ENCODE measurements at regions not wholly inside any gene's neighbourhood (a gene's known extent, or its start where the extent isn't known, plus 50 kb on each side); places are given as distances from the start of the nearest gene placed in this dataset.
"Not testable (repeated sequence)": the region's sequence is repeated elsewhere in the genome, so short reads cannot be mapped to it uniquely, and the experiment has no call there.

DNA sequence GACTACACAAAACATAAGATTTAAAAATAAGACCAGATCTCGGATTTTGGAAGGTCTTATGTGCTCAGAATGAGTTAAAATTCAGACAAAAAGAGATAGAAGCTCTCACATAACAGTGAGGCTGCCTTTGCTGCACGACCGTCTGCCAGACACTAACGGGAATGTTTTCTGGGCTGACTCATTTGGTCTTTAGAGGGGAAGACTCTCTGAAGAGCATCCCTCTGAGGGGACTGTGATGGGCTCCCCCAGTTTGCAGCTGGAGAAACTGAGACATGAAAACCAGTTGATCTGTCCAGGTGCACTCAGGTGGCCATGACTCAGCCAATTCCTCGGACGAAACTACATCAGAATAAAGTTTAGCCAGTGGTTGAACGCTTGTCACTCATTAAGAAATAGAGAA is 153.9 kb downstream of the RNASET2 start:
- DNase-seq: no peak

DNA sequence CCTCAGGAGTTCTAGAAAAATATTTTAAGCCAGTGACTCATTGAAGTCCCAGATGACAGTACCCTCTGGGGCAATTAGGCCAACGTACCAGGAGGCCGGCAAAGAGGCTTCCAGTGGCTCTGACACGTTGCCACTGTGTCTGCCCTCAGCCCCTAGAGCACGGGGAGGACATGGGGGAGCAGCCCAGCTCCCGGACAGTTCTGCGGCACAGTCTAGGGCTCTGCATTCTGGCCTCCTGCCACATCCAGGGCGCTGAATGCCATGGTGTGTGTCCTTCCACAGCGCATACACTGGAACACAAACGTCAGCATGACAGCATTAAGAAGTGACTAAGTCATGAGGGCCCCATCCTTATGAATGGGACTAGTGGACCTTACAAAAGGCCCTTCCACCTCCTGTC is 156.2 kb downstream of the RNASET2 start:
- DNase-seq: no peak

DNA sequence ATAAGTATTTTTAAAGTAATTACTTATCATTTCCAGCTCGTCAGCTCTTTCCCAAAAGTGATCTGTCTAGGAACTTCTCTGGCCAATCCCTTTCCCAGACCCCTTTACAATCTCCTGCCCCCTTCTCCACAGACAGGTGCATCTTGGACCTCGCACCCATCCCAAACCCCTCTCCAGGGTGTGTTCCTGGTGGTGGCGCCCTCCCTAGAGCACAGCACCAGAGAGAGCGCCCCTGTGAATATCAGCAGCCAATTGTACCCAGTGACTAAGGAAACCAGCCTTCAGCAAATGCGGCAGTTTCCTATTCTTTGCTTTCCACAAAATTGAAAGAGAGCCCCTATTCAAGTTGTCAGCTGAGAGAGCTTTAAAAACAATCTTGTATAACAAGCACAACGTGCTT is 157.7 kb downstream of the RNASET2 start:
- no peak for DNase-seq

DNA sequence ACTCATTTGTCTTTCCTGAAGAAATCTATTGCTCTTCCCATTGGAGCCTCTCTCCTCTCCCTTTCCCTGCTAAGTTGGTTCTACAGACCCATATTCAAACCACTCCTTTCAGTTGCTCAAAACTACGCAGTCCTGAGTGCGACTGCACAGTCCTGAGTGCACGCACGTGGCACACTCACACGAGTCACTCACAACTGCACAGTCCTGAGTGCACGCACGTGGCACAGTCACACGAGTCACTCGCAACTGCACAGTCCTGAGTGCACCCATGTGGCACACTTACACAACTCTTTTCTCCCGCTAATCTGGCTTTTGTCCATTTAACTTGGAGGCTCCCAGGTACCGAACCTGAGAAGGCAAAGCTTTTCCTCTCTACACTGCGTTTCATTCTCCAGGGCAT is 159.7 kb downstream of the RNASET2 start:
- DNase-seq: no peak

DNA sequence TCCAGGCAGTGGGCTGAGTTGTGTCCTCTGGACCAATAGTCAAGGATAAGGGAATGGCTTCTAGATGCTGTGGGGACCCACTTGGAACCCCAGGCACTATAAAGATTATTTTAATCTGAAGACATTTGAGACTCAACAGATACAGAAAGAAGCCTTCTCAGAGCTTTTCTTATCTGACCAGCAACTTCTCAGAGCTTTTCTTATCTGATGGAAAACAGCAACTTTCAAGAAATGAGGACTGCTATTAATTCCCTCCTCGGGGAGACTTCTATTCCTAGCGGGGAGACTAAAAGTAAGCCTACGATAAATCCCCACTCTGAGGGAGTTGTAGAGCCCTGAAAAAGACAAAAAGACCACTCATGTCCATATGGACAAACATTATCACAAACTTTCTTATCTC is 160.5 kb downstream of the RNASET2 start:
- DNase-seq: no peak

DNA sequence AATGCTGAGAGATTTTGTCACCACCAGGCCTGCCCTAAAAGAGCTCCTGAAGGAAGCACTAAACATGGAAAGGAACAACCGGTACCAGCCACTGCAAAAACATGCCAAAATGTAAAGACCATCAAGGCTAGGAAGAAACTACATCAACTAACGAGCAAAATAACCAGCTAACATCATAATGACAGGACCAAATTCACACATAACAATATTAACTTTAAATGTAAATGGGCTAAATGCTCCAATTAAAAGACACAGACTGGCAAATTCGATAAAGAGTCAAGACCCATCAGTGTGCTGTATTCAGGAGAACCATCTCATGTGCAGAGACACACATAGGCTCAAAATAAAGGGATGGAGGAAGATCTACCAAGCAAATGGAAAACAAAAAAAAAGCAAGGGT is 163.8 kb upstream of the RPS6KA2 start:
- DNase-seq: not testable (repeated sequence)

DNA sequence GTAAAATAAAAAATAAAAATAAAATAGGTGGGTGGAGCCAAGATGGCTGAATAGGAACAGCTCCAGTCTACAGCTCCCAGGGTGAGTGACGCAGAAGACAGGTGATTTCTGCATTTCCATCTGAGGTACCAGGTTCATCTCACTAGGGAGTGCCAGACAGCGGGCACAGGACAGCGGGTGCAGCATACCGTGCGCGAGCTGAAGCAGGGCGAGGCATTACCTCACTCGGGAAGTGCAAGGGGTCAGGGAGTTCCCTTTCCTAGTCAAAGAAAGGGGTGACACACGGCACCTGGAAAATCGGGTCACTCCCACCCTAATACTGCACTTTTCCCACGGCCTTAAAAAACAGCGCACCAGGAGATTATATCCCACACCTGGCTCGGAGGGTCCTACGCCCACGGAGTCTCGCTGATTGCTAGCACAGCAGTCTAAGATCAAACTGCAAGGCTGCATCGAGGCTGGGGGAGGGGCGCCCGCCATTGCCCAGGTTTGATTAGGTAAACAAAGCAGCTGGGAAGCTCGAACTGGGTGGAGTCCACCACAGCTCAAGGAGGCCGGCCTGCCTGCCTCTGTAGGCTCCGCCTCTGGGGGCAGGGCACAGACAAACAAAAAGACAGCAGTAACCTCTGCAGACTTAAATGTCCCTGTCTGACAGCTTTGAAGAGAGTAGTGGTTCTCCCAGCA is 161.9 kb upstream of the RPS6KA2 start:
- DNase-seq: not testable (repeated sequence)

DNA sequence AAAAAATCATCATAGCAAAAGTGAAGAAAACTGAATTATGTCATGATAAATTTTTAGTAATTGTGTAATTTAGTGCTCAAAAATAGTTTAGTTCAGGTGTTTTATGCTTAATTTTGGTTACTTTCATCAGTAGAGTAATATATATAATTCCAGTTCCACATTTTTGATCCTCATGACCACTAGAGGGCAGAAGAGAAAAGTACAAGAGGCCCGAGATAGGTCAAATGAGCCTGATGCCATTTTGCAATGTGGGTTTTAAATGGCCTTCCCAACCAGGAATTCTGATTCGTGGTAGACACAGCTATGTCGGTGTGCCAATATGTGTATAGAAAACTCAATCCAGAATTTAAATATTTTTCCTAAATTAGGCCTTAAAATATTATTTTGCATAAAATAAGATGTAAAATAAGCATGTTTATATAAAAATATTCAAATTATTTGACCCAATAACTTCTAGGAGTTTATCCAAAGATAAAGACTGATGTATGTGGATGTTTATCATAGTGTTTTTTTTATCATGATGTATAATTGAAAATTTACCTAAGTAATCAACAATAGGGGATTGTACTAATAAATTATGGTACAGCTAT is 159.7 kb upstream of the RPS6KA2 start:
- peak; percentile 74 for DNase-seq

DNA sequence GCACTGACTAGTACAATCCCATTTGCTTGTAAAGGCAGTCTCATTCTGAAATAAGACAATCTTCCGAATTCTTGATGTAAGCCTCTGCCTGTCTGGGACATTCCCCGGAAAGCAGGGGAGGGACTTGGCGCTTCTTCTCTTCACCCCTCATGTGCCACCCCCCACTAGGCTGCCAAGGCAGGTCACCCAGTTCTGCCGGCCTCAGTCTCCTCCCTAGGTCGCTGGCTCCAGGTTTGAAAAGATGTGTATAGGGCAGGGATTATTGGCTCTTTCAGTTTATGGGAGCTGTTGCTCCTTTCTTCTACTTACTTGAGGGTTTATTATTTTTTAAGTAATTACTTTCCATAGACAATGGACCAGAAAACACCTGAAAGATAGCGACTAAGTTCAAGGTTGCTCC is 158.1 kb upstream of the RPS6KA2 start:
- no peak for DNase-seq

DNA sequence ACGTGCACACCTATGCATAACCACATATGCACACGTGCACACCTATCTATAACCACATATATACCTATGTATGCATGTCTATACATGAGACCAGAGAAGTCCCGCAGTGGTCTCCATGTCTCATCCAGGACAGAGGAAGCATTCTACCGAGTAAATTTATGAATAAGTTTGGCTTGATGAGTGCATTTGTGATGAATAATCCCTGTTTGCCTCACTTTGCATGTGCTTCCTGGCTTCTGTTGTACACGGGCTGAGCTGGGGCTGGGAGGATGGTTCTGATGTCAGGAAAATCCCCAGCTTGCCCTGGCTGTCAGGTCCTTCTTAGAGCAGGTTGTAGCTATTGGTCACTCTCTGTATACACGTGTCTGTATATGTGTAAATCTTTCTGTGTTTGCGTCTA is 157.6 kb upstream of the RPS6KA2 start:
- DNase-seq: no peak

DNA sequence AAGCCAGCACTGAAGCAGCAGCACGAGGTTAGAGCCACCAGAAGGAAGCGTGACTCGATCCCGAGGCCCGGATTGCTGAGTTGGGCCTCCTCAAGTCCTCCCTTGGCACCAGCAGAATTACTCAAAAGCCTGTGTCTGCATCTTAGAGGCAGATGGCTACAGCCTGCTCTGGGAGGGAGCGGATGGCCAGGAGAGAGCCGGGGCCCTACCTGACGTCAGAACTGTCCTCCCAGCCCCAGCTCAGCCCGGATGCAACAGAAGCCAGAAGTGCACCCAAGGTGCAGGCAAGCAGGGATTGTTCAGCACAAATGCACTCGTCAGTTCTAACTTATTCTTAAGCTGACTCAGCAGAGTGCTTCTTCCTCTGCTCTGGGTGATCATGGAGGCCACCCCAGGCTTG is 155.5 kb upstream of the RPS6KA2 start:
- DNase-seq: no peak

DNA sequence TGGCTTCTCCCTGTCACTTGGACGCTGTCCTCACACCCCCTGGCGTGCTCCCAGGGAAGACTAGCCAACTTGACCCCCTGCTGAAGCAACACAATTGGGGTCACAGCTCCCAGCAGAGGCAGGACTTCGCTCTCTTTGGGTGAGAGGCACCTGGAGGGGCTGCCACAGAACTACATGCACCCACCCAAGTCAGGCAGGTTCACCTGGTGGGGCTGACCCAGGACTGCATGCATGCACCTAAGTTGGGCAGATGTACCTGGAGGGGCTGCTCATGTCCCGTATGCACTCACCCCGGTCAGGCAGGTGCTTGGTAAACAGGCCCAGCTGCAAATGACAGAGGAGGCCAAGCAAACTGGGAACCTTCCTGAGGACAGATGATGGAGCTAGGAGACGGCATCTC is 154.3 kb upstream of the RPS6KA2 start:
- DNase-seq: no peak

DNA sequence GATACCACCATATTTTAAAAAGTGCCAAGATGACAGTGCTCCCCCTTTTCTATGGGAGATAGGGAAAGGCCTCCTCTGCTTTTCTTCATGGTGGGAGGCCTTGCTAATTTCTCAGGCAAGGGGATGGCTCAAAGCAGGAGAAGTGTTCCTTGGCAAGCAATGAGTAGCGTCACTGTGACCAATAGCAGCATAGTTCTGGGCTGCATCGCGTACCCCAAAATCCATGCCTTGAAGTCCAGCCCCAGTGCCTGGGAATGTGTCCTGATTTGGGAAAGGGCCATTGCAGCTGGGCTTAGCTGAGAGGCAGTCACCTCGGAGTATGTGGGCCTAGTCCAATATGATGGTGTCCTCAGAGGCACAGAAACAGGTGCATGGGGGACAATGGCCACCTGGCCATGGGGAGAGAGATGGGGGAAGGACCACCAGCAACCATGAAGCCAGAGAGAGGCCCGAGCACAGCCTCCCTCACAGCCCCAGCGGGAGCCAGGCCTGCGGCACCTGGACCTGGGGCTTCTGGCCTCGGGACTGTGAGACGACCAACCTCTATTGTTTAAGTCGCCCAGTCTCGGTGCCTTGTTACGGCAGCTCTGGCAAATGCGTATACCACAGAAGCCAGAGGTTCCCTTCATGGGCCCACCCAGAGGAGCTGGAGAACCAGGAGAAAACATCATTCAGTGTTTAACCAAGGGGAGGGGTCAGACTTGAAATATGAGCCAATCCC is 153.1 kb upstream of the RPS6KA2 start:
- no peak for DNase-seq

DNA sequence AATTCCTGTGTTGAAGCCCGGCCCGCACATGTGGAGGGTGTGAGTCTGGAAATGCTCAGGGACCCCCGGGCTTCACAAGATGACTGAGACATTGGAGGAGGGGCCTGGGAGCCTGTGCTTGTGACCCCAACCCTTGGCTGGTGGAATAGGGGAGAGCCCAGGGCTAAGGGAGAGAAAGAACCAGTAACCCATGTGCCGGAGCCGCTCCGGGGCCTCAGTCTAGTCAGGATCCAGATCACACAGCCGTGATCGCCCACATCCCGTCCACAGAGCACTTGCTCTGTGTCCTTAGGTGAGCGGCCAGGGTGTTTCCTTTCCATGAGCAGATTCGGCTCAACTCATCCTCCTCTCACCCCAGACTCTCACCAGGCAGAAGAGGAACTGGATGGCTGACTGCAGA is 152.3 kb upstream of the RPS6KA2 start:
- DNase-seq: no peak

DNA sequence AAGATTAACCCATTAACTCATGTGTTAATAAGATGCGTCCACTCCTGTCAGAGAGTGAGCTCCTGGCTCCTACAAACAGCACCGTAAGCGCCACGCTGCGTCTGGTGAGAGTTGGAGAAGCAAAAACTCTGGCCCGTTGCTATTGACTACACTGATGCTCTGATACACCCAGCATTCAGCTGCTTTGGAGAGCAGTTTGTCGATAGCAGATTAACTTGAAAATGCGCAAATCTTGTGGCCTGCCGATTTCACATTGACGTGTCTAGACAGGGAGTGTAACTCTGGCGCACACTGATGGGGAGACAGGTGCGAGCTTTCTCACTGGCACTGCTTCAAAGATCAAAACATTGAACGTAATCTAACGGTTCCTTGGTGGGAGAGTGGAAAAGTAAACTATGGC is 151.7 kb upstream of the RPS6KA2 start:
- no peak for DNase-seq

DNA sequence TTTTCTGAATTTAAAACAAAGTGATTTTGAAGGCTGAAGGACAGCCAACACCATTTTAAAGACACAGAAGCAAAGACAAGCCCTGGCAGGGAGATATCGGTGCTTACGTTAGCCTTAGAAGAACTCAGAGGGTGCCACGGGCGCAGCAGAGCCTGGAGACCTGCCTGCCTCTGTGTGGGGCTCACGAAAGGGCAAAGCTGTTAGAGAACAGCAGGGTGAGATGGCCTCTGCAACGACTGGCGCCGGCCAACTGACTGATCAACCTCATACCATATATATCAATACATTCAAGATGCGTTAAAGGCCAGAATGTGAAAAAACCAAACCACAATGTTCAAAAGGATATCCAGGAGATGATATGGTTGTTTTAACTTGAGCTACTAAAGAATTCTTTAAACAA is 151.0 kb upstream of the RPS6KA2 start:
- DNase-seq: no peak

DNA sequence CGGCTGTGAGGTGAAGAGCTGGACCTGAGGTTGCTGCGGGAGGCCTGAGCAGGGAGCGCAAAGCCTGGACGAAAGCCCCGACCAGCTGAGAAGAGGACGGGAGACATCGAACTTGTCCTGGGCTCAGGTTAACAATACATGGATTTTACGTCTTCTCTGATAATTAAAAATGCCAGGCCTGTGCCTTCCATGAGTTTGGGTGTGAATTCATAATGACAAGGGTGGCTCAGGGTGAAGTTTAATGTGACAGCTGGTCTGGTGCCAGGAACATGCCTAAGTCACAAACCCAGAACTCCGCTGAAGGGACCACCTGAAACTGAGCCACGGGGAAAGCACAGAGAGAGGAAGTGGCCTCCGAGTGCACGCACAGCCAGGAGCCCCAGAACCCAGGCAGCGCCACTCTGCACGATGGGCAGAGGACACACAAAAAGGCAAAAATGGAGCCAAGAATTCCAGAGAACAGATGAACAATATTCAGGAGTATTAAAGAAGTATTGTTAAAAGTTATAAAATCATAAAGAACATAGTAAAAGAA is 150.1 kb upstream of the RPS6KA2 start:
- DNase-seq: no peak

DNA sequence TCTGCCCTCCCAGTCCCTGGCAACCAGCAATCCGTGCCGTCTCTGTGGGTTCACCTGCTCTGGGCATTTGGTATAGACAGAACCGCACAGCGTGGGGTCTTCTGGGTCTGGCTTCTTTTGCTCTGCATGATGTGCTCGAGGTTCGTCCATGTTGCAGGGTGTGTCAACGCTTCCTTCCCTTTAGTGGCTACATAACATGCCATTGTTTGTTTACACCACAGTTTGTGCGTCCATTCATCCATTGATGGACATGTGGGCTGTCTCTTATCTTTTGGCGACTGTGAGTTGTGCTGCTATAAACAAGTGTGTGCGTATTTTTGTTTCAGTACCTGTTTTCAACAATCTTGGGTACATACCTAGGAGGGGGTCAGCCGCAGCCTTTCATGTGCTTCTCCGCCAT is 149.5 kb upstream of the RPS6KA2 start:
- no peak for DNase-seq

DNA sequence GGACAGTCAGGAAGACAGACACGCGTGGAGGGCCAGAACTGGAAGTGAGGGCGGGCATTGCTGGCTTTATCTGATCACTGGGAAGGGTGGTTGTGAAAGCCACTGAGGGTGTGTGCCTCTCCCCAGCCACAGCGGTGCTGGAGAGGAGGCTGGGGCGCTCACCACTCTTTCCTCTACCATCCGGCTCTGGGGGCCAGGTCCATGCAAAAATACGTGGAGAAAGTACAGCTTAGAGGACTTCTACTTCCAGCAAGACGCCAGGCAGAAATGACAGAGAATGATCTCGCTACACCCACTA is 148.8 kb upstream of the RPS6KA2 start:
- DNase-seq: no peak

DNA sequence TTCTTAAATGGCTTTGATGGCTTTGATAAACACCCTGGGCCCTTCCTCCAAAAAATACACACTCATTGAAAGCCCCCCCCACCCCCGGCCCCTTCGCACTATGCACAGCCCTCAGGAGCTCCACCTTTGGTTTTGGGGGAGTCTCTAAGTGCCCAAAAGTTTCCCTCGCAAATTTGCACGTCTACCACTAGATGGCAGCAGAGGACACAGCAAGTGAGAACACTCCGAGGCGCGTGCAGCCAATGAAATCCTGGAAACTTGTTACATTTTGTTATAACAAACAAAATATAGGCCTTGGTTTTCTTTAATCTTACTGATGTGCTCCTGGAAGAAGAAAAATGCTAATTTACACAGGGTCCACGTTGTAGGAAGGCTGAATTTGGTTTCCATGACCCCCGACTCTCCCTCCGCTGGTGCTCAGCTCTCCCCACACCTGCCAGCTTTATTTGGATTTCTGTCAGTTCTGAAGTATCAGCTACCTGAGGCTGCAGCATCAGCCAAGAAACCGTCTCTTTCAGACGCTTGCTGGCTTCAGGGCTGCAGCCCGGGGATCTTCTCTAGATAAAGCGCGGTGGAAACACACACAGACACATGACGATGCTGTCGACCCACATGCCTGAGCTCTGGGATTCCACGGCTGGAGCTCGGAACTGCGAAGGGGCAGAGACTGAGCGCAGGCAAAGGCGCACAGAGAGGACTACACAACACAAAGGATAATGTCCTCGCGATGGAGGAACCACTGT is 148.3 kb upstream of the RPS6KA2 start:
- peak; percentile 76 for DNase-seq

DNA sequence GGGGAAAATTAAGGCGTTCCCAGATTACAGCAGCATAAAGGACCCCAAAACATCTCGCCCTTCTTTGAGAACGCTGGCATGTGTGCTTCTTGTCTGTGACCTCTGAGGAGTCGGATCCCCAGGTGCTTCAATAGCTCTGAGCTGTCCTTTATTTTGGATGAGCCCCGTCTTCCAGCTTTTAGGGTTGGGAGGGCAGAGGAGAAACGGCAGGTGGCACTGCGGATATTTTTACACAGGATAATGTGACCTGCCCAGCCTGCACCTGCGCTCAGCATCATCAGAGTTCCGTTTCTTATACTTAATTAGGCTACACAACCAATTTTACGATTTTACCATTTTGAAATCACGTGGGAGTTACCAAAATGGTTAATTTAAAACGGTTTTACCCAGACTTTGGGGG is 147.7 kb upstream of the RPS6KA2 start:
- no peak for DNase-seq

DNA sequence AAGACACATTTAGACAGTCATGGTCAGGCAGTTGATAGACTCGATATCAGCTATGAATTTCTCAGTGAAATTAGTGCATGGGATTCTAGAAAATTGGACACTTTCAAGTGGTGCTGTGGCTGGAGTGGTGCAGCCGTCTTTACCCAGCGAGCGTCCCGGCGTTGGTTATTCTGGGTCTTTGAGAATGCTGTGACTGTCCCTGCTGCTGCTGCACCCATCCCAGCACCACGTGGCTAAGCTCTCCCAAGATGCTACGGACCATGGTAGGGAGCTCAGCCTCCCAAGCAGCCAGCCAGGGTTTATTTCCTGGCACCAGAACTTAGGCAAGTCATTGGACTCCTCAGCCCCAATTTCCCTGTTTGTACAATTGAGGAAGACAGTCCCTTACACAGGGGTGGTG is 147.2 kb upstream of the RPS6KA2 start:
- DNase-seq: no peak

DNA sequence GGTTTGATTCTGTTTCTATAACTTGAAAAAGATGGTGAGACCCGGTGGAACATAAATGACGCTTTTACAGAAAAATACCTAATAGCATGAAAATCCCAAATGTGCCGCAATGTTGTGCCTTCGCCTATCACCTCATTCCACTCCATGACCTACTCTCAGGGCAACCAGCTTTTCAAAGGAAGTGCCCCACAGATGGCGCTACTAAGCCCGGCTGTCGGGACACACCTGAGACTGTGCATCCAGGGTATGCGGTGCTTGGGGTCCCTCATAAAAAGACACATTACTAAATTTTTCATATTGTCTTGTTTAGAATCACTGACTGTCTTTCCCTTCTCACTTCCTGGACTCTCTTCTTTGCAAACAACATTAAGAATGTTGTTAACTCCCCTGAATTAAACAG is 145.5 kb upstream of the RPS6KA2 start:
- no peak for DNase-seq

DNA sequence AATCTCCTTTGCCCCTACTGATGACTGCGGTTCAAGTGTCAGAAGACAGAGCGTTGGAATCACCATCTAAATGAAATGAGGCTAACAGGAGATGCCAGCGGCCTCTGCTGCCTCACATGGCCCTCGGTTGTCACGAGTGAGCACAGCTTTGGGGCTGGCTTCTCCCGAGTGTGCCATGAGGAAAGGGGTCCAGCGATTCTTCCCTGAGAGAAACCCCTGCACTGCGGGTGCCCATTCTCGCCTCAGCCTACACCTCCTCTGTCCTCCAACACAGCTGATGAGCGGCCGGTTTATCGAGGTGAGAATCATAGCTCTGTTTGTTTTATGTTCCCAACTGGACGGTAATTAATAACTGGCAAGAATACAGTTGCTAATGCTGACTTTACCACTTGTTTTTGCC is 144.7 kb upstream of the RPS6KA2 start:
- DNase-seq: no peak

Measured in CD4-positive, alpha-beta T cell treated with Interleukin-12 subunit alpha and Interleukin-12 subunit beta, for 1 hour (primary cell).